DMS53 (cell line): ENCODE measurements at regions not wholly inside any gene's neighbourhood (a gene's known extent, or its start where the extent isn't known, plus 50 kb on each side); places are given as distances from the start of the nearest gene placed in this dataset.

Experiments used
- DNase-seq: peaks from one replicate; lab custom pipeline; 2025; lab: John Stamatoyannopoulos, UW

- no peak for DNase-seq
Measured at GRCh38 chr4:15286041-15286440, 141.8 kb upstream of the C1QTNF7 start.

GRCh38 chr4:15291122-15291521, 136.7 kb upstream of the C1QTNF7 start:
- no peak for DNase-seq

- no peak for DNase-seq
Measured at GRCh38 chr4:15293711-15294110, 134.1 kb upstream of the C1QTNF7 start.

- no peak for DNase-seq
Measured at GRCh38 chr4:15294202-15294601, 133.6 kb upstream of the C1QTNF7 start.

- DNase-seq: no peak
Measured at GRCh38 chr4:15294832-15295231, 133.0 kb upstream of the C1QTNF7 start.

GRCh38 chr4:15295421-15296162, 132.2 kb upstream of the C1QTNF7 start:
- no peak for DNase-seq

GRCh38 chr4:15297344-15297743, 130.5 kb upstream of the C1QTNF7 start:
- no peak for DNase-seq

- DNase-seq: no peak
Measured at GRCh38 chr4:15299627-15300026, 128.2 kb upstream of the C1QTNF7 start.

- peak; percentile 97 for DNase-seq
Measured at GRCh38 chr4:15303052-15303641, 124.7 kb upstream of the C1QTNF7 start.

GRCh38 chr4:15314974-15315373, 112.9 kb upstream of the C1QTNF7 start:
- no peak for DNase-seq

GRCh38 chr4:15317246-15317645, 110.6 kb upstream of the C1QTNF7 start:
- DNase-seq: no peak

GRCh38 chr4:15318621-15319348, 109.0 kb upstream of the C1QTNF7 start:
- DNase-seq: no peak

- no peak for DNase-seq
Measured at GRCh38 chr4:15320121-15320678, 107.6 kb upstream of the C1QTNF7 start.

GRCh38 chr4:15322006-15322405, 105.8 kb upstream of the C1QTNF7 start:
- DNase-seq: no peak

GRCh38 chr4:15325987-15326386, 101.8 kb upstream of the C1QTNF7 start:
- peak; percentile 12 for DNase-seq

GRCh38 chr4:15327311-15328298, 100.2 kb upstream of the C1QTNF7 start:
- no peak for DNase-seq

GRCh38 chr4:15331930-15332329, 95.9 kb upstream of the C1QTNF7 start:
- no peak for DNase-seq

GRCh38 chr4:15332377-15332776, 95.5 kb upstream of the C1QTNF7 start:
- no peak for DNase-seq

- no peak for DNase-seq
Measured at GRCh38 chr4:15333692-15334633, 93.9 kb upstream of the C1QTNF7 start.

- peak; percentile 28 for DNase-seq
Measured at GRCh38 chr4:15336410-15337167, 91.2 kb upstream of the C1QTNF7 start.
